ENCODE measurements at regions not wholly inside any gene's neighbourhood (a gene's known extent, or its start where the extent isn't known, plus 50 kb on each side); places are given as distances from the start of the nearest gene placed in this dataset.

GRCh38 chr18:22020867-22021370, 148.5 kb upstream of the GATA6 start:
- Histone ChIP-seq H3K9me2 (ENCODE audit: insufficient read depth, low read length) (no peaks in the 10 kb centered on the region), H3K9me3 (ENCODE audit: low read length) (no peaks in the 10 kb centered on the region), H3K36me3 (ENCODE audit: insufficient read depth, low read length) (no peaks in the 10 kb centered on the region), H2AFZ (ENCODE audit: low read depth, low read length) (no peak overlapping the region), H3K4me3 (ENCODE audit: low read length) (no peak overlapping the region), H3K79me2 (replicated peaks; ENCODE audit: insufficient read depth, low read length) (no peaks in the 10 kb centered on the region), H3K27me3 (ENCODE audit: insufficient read depth, low read depth, low read length) (no peaks in the 10 kb centered on the region), H3K27ac (ENCODE audit: low read length) (no peak overlapping the region), H4K20me1 (ENCODE audit: insufficient read depth) (no peaks in the 10 kb centered on the region), H3K9ac (ENCODE audit: low read length) (no peak overlapping the region), H3F3A (ENCODE audit: insufficient read depth, low read length, poor library complexity, severe bottlenecking) (no peaks in the 10 kb centered on the region), H3K4me2 (ENCODE audit: low read length) (no peak overlapping the region)
- TF ChIP-seq RAD21 (conservative IDR thresholded peaks at IDR 0.05) (no peak), EP300 (conservative IDR thresholded peaks at IDR 0.05; ENCODE audit: poor library complexity, severe bottlenecking) (no peak), CTCF (IDR thresholded peaks at IDR 0.05; ENCODE audit: poor library complexity, severe bottlenecking) (no peak)

GRCh38 chr18:22021701-22022100, 147.7 kb upstream of the GATA6 start:
- no peaks in the 10 kb centered on the region for H3K79me2 ChIP-seq (replicated peaks; ENCODE audit: insufficient read depth, low read length)
- no peaks in the 10 kb centered on the region for H3K9me2 ChIP-seq (ENCODE audit: insufficient read depth, low read length)
- no peak for TF ChIP-seq SMC3 (conservative IDR thresholded peaks at IDR 0.05; ENCODE audit: poor library complexity)
- H3K9me3 ChIP-seq (ENCODE audit: low read length) = no peaks in the 10 kb centered on the region
- H3F3A ChIP-seq (ENCODE audit: insufficient read depth, low read length, poor library complexity, severe bottlenecking) = no peaks in the 10 kb centered on the region
- H3K27me3 ChIP-seq (ENCODE audit: insufficient read depth, low read depth, low read length) = no peaks in the 10 kb centered on the region
- H3K4me3 ChIP-seq (ENCODE audit: low read length) = no peak overlapping the region
- no peak overlapping the region for H3K9ac ChIP-seq (ENCODE audit: low read length)
- H3K27ac ChIP-seq (ENCODE audit: low read length) = no peak overlapping the region
- H3K4me2 ChIP-seq (ENCODE audit: low read length) = no peak overlapping the region
- no peaks in the 10 kb centered on the region for H4K20me1 ChIP-seq (ENCODE audit: insufficient read depth)
- H3K36me3 ChIP-seq (ENCODE audit: insufficient read depth, low read length) = no peaks in the 10 kb centered on the region
- H2AFZ ChIP-seq (ENCODE audit: low read depth, low read length) = no peak overlapping the region

- Histone ChIP-seq H4K20me1 (ENCODE audit: insufficient read depth) (no peaks in the 10 kb centered on the region), H3K4me2 (ENCODE audit: low read length) (no peak overlapping the region), H3K9me3 (ENCODE audit: low read length) (no peaks in the 10 kb centered on the region), H3K27ac (ENCODE audit: low read length) (no peak overlapping the region), H3K4me3 (ENCODE audit: low read length) (no peak overlapping the region), H3K9me2 (ENCODE audit: insufficient read depth, low read length) (no peaks in the 10 kb centered on the region), H3K36me3 (ENCODE audit: insufficient read depth, low read length) (no peaks in the 10 kb centered on the region), H3K79me2 (replicated peaks; ENCODE audit: insufficient read depth, low read length) (no peaks in the 10 kb centered on the region), H3K9ac (ENCODE audit: low read length) (no peak overlapping the region), H3K27me3 (ENCODE audit: insufficient read depth, low read depth, low read length) (no peaks in the 10 kb centered on the region), H3F3A (ENCODE audit: insufficient read depth, low read length, poor library complexity, severe bottlenecking) (no peaks in the 10 kb centered on the region), H2AFZ (ENCODE audit: low read depth, low read length) (no peak overlapping the region)
- no peak for TF ChIP-seq CTCF (IDR thresholded peaks at IDR 0.05; ENCODE audit: poor library complexity, severe bottlenecking)
- TF ChIP-seq POLR2AphosphoS5 (IDR thresholded peaks at IDR 0.05) = no peak
Observed at GRCh38 chr18:22024924-22025323, 144.5 kb upstream of the GATA6 start.

GRCh38 chr18:22026362-22026761, 143.0 kb upstream of the GATA6 start:
- Histone ChIP-seq H3K9me3 (ENCODE audit: low read length) (no peaks in the 10 kb centered on the region), H2AFZ (ENCODE audit: low read depth, low read length) (no peak overlapping the region), H3K27ac (ENCODE audit: low read length) (no peak overlapping the region), H3K9ac (ENCODE audit: low read length) (no peak overlapping the region), H3K4me3 (ENCODE audit: low read length) (no peak overlapping the region), H3K79me2 (replicated peaks; ENCODE audit: insufficient read depth, low read length) (no peaks in the 10 kb centered on the region), H3K9me2 (ENCODE audit: insufficient read depth, low read length) (no peaks in the 10 kb centered on the region), H3K36me3 (ENCODE audit: insufficient read depth, low read length) (no peaks in the 10 kb centered on the region), H3K27me3 (ENCODE audit: insufficient read depth, low read depth, low read length) (no peaks in the 10 kb centered on the region), H3K4me2 (ENCODE audit: low read length) (no peak overlapping the region), H3F3A (ENCODE audit: insufficient read depth, low read length, poor library complexity, severe bottlenecking) (no peaks in the 10 kb centered on the region), H4K20me1 (ENCODE audit: insufficient read depth) (no peaks in the 10 kb centered on the region)
- TF ChIP-seq EZH2 (IDR thresholded peaks at IDR 0.05; ENCODE audit: borderline replicate concordance, insufficient read depth, low read length, poor library complexity, severe bottlenecking) (no peak), CTCF (IDR thresholded peaks at IDR 0.05; ENCODE audit: poor library complexity, severe bottlenecking) (no peak), SMC3 (conservative IDR thresholded peaks at IDR 0.05; ENCODE audit: poor library complexity) (no peak), RAD21 (conservative IDR thresholded peaks at IDR 0.05) (no peak)
